ENCODE measurements at regions not wholly inside any gene's neighbourhood (a gene's known extent, or its start where the extent isn't known, plus 50 kb on each side); places are given as distances from the start of the nearest gene placed in this dataset.

- no peak overlapping the region for H3K27ac ChIP-seq
- TF ChIP-seq CTCF (IDR thresholded peaks at IDR 0.05) (no peak), ZFX (IDR thresholded peaks at IDR 0.05; ENCODE audit: borderline replicate concordance) (no peak)
Observed at GRCh38 chr6:95366414-95366813, 210.9 kb upstream of the MANEA start.

- no peak overlapping the region for H3K27ac ChIP-seq
- TF ChIP-seq ZFX (IDR thresholded peaks at IDR 0.05; ENCODE audit: borderline replicate concordance) = no peak
Observed at GRCh38 chr6:95383878-95384277, 193.5 kb upstream of the MANEA start.

- no peak for TF ChIP-seq ZFX (IDR thresholded peaks at IDR 0.05; ENCODE audit: borderline replicate concordance)
- TF ChIP-seq CTCF (IDR thresholded peaks at IDR 0.05) = no peak
- H3K27ac ChIP-seq = no peak overlapping the region
Observed at GRCh38 chr6:95384988-95385387, 192.3 kb upstream of the MANEA start.

- TF ChIP-seq ZFX (IDR thresholded peaks at IDR 0.05; ENCODE audit: borderline replicate concordance) (no peak), CTCF (IDR thresholded peaks at IDR 0.05) (no peak)
- H3K27ac ChIP-seq = no peak overlapping the region
Observed at GRCh38 chr6:95387845-95388244, 189.5 kb upstream of the MANEA start.

GRCh38 chr6:95404777-95405176 lies 172.6 kb upstream of the MANEA start:
- H3K27ac ChIP-seq = no peak overlapping the region

GRCh38 chr6:95408111-95408510 lies 169.2 kb upstream of the MANEA start:
- TF ChIP-seq CTCF (IDR thresholded peaks at IDR 0.05) = no peak
- no peak for TF ChIP-seq ZFX (IDR thresholded peaks at IDR 0.05; ENCODE audit: borderline replicate concordance)
- H3K27ac ChIP-seq = no peak overlapping the region

More at GRCh38 chr6:95404777-95405176, 172.6 kb upstream of the MANEA start:
- TF ChIP-seq ZFX (IDR thresholded peaks at IDR 0.05; ENCODE audit: borderline replicate concordance) = no peak
- no peak for TF ChIP-seq CTCF (IDR thresholded peaks at IDR 0.05)

GRCh38 chr6:95410168-95410567 lies 167.2 kb upstream of the MANEA start:
- H3K27ac ChIP-seq = no peak overlapping the region
- TF ChIP-seq ZFX (IDR thresholded peaks at IDR 0.05; ENCODE audit: borderline replicate concordance) (no peak), CTCF (IDR thresholded peaks at IDR 0.05) (no peak)

GRCh38 chr6:95413789-95414188 lies 163.5 kb upstream of the MANEA start:
- H3K27ac ChIP-seq = no peak overlapping the region
- TF ChIP-seq ZFX (IDR thresholded peaks at IDR 0.05; ENCODE audit: borderline replicate concordance) = no peak
- no peak for TF ChIP-seq CTCF (IDR thresholded peaks at IDR 0.05)
